ENCODE measurements at regions not wholly inside any gene's neighbourhood (a gene's known extent, or its start where the extent isn't known, plus 50 kb on each side); places are given as distances from the start of the nearest gene placed in this dataset.

GRCh38 chr15:31727612-31728011 is 302.7 kb upstream of the CHRNA7 start:
- TF ChIP-seq POLR2A (IDR thresholded peaks at IDR 0.05; ENCODE audit: low read depth, low read length), result no peak
- no peak for FAIRE-seq
- DNase-seq (ENCODE audit: insufficient read length, low spot score), result no peak

GRCh38 chr15:31732726-31733125 is 297.6 kb upstream of the CHRNA7 start:
- TF ChIP-seq POLR2A (IDR thresholded peaks at IDR 0.05; ENCODE audit: low read depth, low read length), result no peak
- no peak for DNase-seq (ENCODE audit: insufficient read length, low spot score)
- no peak for FAIRE-seq

- DNase-seq (ENCODE audit: insufficient read length, low spot score) (no peak), FAIRE-seq (no peak)
- TF ChIP-seq POLR2A (IDR thresholded peaks at IDR 0.05; ENCODE audit: low read depth, low read length), result no peak
Observed at GRCh38 chr15:31733424-31733823, 296.9 kb upstream of the CHRNA7 start.

GRCh38 chr15:31740203-31740602 is 290.1 kb upstream of the CHRNA7 start:
- no peak for FAIRE-seq
- no peak for DNase-seq (ENCODE audit: insufficient read length, low spot score)
- no peak for TF ChIP-seq POLR2A (IDR thresholded peaks at IDR 0.05; ENCODE audit: low read depth, low read length)

- FAIRE-seq (no peak), DNase-seq (ENCODE audit: insufficient read length, low spot score) (no peak)
- TF ChIP-seq POLR2A (IDR thresholded peaks at IDR 0.05; ENCODE audit: low read depth, low read length), result no peak
Observed at GRCh38 chr15:31745841-31746240, 284.5 kb upstream of the CHRNA7 start.

GRCh38 chr15:31752065-31752762 is 278.1 kb upstream of the CHRNA7 start:
- no peak for TF ChIP-seq POLR2A (IDR thresholded peaks at IDR 0.05; ENCODE audit: low read depth, low read length)
- FAIRE-seq, result no peak
- DNase-seq (ENCODE audit: insufficient read length, low spot score), result no peak

- FAIRE-seq (no peak), DNase-seq (ENCODE audit: insufficient read length, low spot score) (no peak)
- no peak for TF ChIP-seq POLR2A (IDR thresholded peaks at IDR 0.05; ENCODE audit: low read depth, low read length)
Observed at GRCh38 chr15:31752905-31753304, 277.4 kb upstream of the CHRNA7 start.

- DNase-seq (ENCODE audit: insufficient read length, low spot score) (peak; percentile 10), FAIRE-seq (no peak)
- no peak for TF ChIP-seq POLR2A (IDR thresholded peaks at IDR 0.05; ENCODE audit: low read depth, low read length)
Observed at GRCh38 chr15:31758126-31758525, 272.2 kb upstream of the CHRNA7 start.

- no peak for TF ChIP-seq POLR2A (IDR thresholded peaks at IDR 0.05; ENCODE audit: low read depth, low read length)
- no peak for FAIRE-seq
- DNase-seq (ENCODE audit: insufficient read length, low spot score), result no peak
Observed at GRCh38 chr15:31768055-31768454, 262.3 kb upstream of the CHRNA7 start.

GRCh38 chr15:31774045-31774444 is 256.3 kb upstream of the CHRNA7 start:
- TF ChIP-seq POLR2A (IDR thresholded peaks at IDR 0.05; ENCODE audit: low read depth, low read length), result no peak
- FAIRE-seq, result no peak
- DNase-seq (ENCODE audit: insufficient read length, low spot score), result no peak

- no peak for DNase-seq (ENCODE audit: insufficient read length, low spot score)
- no peak for FAIRE-seq
- TF ChIP-seq POLR2A (IDR thresholded peaks at IDR 0.05; ENCODE audit: low read depth, low read length), result no peak
Observed at GRCh38 chr15:31776039-31776438, 254.3 kb upstream of the CHRNA7 start.

- TF ChIP-seq POLR2A (IDR thresholded peaks at IDR 0.05; ENCODE audit: low read depth, low read length), result no peak
- DNase-seq (ENCODE audit: insufficient read length, low spot score), result no peak
- FAIRE-seq, result no peak
Observed at GRCh38 chr15:31781261-31781660, 249.1 kb upstream of the CHRNA7 start.

GRCh38 chr15:31782016-31782783 is 248.1 kb upstream of the CHRNA7 start:
- DNase-seq (ENCODE audit: insufficient read length, low spot score) (no peak), FAIRE-seq (no peak)
- no peak for TF ChIP-seq POLR2A (IDR thresholded peaks at IDR 0.05; ENCODE audit: low read depth, low read length)

GRCh38 chr15:31782951-31783350 is 247.4 kb upstream of the CHRNA7 start:
- DNase-seq (ENCODE audit: insufficient read length, low spot score) (no peak), FAIRE-seq (no peak)
- no peak for TF ChIP-seq POLR2A (IDR thresholded peaks at IDR 0.05; ENCODE audit: low read depth, low read length)

- no peak for TF ChIP-seq POLR2A (IDR thresholded peaks at IDR 0.05; ENCODE audit: low read depth, low read length)
- DNase-seq (ENCODE audit: insufficient read length, low spot score) (no peak), FAIRE-seq (no peak)
Observed at GRCh38 chr15:31786360-31786759, 244.0 kb upstream of the CHRNA7 start.
